ENCODE measurements at regions not wholly inside any gene's neighbourhood (a gene's known extent, or its start where the extent isn't known, plus 50 kb on each side); places are given as distances from the start of the nearest gene placed in this dataset.

DNA sequence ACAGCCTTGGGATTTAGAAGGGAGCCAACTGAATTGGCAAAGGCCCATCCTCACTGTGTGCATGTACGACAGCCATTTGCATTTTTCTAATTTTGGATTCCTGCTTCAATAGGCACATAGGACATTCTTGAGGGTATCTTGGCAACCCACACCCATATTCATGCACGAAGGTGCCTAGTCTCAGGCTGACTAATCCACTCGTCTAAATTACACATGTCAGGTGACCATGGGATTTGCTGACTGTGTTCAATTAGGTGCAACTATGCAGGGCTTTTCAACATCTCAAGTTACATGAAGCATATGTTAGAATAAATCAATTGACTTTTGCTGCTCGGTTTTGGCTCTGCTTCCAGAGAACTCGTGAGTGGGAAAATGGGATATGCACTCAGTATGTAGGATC is 249.7 kb downstream of the SP3 start:
- TF ChIP-seq, protein P1, sequence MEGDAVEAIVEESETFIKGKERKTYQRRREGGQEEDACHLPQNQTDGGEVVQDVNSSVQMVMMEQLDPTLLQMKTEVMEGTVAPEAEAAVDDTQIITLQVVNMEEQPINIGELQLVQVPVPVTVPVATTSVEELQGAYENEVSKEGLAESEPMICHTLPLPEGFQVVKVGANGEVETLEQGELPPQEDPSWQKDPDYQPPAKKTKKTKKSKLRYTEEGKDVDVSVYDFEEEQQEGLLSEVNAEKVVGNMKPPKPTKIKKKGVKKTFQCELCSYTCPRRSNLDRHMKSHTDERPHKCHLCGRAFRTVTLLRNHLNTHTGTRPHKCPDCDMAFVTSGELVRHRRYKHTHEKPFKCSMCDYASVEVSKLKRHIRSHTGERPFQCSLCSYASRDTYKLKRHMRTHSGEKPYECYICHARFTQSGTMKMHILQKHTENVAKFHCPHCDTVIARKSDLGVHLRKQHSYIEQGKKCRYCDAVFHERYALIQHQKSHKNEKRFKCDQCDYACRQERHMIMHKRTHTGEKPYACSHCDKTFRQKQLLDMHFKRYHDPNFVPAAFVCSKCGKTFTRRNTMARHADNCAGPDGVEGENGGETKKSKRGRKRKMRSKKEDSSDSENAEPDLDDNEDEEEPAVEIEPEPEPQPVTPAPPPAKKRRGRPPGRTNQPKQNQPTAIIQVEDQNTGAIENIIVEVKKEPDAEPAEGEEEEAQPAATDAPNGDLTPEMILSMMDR (IDR thresholded peaks at IDR 0.05; ENCODE audit: low read depth, low read length) = no peak
- TF ChIP-seq POLR2A (IDR thresholded peaks at IDR 0.05; ENCODE audit: extremely low read depth, insufficient read length) = no peak
- TF ChIP-seq MAX (IDR thresholded peaks at IDR 0.05; ENCODE audit: low read depth, low read length) = no peak
- TF ChIP-seq MYC (IDR thresholded peaks at IDR 0.05; ENCODE audit: low read depth, low read length) = no peak

Measured in NB4 (cell line).